ENCODE measurements at regions not wholly inside any gene's neighbourhood (a gene's known extent, or its start where the extent isn't known, plus 50 kb on each side); places are given as distances from the start of the nearest gene placed in this dataset.

- H3K4me2 ChIP-seq (ENCODE audit: insufficient read depth, low read length), result no peak overlapping the region
- no peak for DNase-seq
Measured at GRCh38 chr7:42348071-42348470, 111.1 kb upstream of the GLI3 start.

GRCh38 chr7:42347616-42348015 lies 110.6 kb upstream of the GLI3 start:
- no peaks in the 10 kb centered on the region for H3K27me3 ChIP-seq (ENCODE audit: insufficient read depth, low read length, poor library complexity)
- H3K36me3 ChIP-seq (ENCODE audit: insufficient read depth, low read length), result no peaks in the 10 kb centered on the region
- H3K9me3 ChIP-seq (ENCODE audit: insufficient read depth, low read length, severe bottlenecking), result no peaks in the 10 kb centered on the region
- no peak for TF ChIP-seq EZH2 (IDR thresholded peaks at IDR 0.05; ENCODE audit: borderline replicate concordance, low read depth, low read length, severe bottlenecking)
- no peak for TF ChIP-seq CTCF (IDR thresholded peaks at IDR 0.05; ENCODE audit: borderline replicate concordance, extremely low read depth, low read length, poor library complexity, severe bottlenecking)
- H3K27ac ChIP-seq (ENCODE audit: low read length), result no peak overlapping the region
- no peak overlapping the region for H3K9ac ChIP-seq (ENCODE audit: low read depth, low read length)
- no peaks in the 10 kb centered on the region for H3K79me2 ChIP-seq (ENCODE audit: insufficient read depth, low read length)
- DNase-seq, result no peak
- no peak overlapping the region for H3K4me2 ChIP-seq (ENCODE audit: insufficient read depth, low read length)
- no peaks in the 10 kb centered on the region for H3K4me1 ChIP-seq (ENCODE audit: insufficient read depth, low read length)
- ATAC-seq (ENCODE audit: insufficient read depth, low read depth), result no peak
- H4K20me1 ChIP-seq (ENCODE audit: insufficient read depth, low read length), result no peaks in the 10 kb centered on the region
- H2AFZ ChIP-seq (ENCODE audit: low read depth, low read length), result no peak overlapping the region
- H3K4me3 ChIP-seq (ENCODE audit: low read depth in 1 of 2, low read length in 2 of 2), result no peak overlapping the region

More at GRCh38 chr7:42348071-42348470, 111.1 kb upstream of the GLI3 start:
- Histone ChIP-seq H3K4me1 (ENCODE audit: insufficient read depth, low read length) (no peaks in the 10 kb centered on the region), H4K20me1 (ENCODE audit: insufficient read depth, low read length) (no peaks in the 10 kb centered on the region), H2AFZ (ENCODE audit: low read depth, low read length) (no peak overlapping the region), H3K36me3 (ENCODE audit: insufficient read depth, low read length) (no peaks in the 10 kb centered on the region), H3K27ac (ENCODE audit: low read length) (no peak overlapping the region), H3K79me2 (ENCODE audit: insufficient read depth, low read length) (no peaks in the 10 kb centered on the region), H3K27me3 (ENCODE audit: insufficient read depth, low read length, poor library complexity) (no peaks in the 10 kb centered on the region), H3K4me3 (ENCODE audit: low read depth in 1 of 2, low read length in 2 of 2) (no peak overlapping the region), H3K9ac (ENCODE audit: low read depth, low read length) (no peak overlapping the region), H3K9me3 (ENCODE audit: insufficient read depth, low read length, severe bottlenecking) (no peaks in the 10 kb centered on the region)
- ATAC-seq (ENCODE audit: insufficient read depth, low read depth), result no peak
- TF ChIP-seq EZH2 (IDR thresholded peaks at IDR 0.05; ENCODE audit: borderline replicate concordance, low read depth, low read length, severe bottlenecking) (no peak), CTCF (IDR thresholded peaks at IDR 0.05; ENCODE audit: borderline replicate concordance, extremely low read depth, low read length, poor library complexity, severe bottlenecking) (no peak)

GRCh38 chr7:42345478-42346299 lies 108.7 kb upstream of the GLI3 start:
- Histone ChIP-seq H3K4me2 (ENCODE audit: insufficient read depth, low read length) (no peak overlapping the region), H2AFZ (ENCODE audit: low read depth, low read length) (no peak overlapping the region)

More at GRCh38 chr7:42345478-42346299, 108.7 kb upstream of the GLI3 start:
- H3K27ac ChIP-seq (ENCODE audit: low read length), result no peak overlapping the region
- no peak overlapping the region for H3K9ac ChIP-seq (ENCODE audit: low read depth, low read length)
- TF ChIP-seq EZH2 (IDR thresholded peaks at IDR 0.05; ENCODE audit: borderline replicate concordance, low read depth, low read length, severe bottlenecking) (no peak), CTCF (IDR thresholded peaks at IDR 0.05; ENCODE audit: borderline replicate concordance, extremely low read depth, low read length, poor library complexity, severe bottlenecking) (no peak)
- DNase-seq, result no peak
- H4K20me1 ChIP-seq (ENCODE audit: insufficient read depth, low read length), result no peaks in the 10 kb centered on the region
- H3K79me2 ChIP-seq (ENCODE audit: insufficient read depth, low read length), result no peaks in the 10 kb centered on the region
- no peaks in the 10 kb centered on the region for H3K27me3 ChIP-seq (ENCODE audit: insufficient read depth, low read length, poor library complexity)
- no peak for ATAC-seq (ENCODE audit: insufficient read depth, low read depth)
- no peaks in the 10 kb centered on the region for H3K9me3 ChIP-seq (ENCODE audit: insufficient read depth, low read length, severe bottlenecking)
- H3K4me3 ChIP-seq (ENCODE audit: low read depth in 1 of 2, low read length in 2 of 2), result no peak overlapping the region
- no peaks in the 10 kb centered on the region for H3K4me1 ChIP-seq (ENCODE audit: insufficient read depth, low read length)
- H3K36me3 ChIP-seq (ENCODE audit: insufficient read depth, low read length), result no peaks in the 10 kb centered on the region

All from DND-41 (cell line).